ENCODE measurements at regions not wholly inside any gene's neighbourhood (a gene's known extent, or its start where the extent isn't known, plus 50 kb on each side); places are given as distances from the start of the nearest gene placed in this dataset.

DNA sequence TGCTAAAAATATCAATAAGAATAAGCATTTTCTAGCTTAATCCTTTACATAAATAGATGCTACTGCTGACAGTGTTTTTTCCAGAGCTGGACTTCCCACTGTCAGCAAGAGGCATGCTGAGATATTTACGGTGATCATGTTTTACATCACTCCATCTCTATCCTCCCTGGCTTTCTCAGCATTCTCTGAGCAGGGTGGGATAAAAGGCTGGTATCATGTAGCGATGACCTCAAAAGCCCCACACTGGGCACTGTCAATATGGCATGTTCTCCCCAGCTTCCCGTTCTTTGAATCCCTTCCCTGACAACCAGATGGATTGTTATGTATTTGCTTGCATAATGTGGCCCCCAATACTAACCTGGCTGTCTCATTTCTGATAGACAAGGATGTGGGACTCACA is 83.2 kb upstream of the EPHA4 start:
- no peaks in the 10 kb centered on the region for H3K4me1 ChIP-seq
- H3K4me2 ChIP-seq (ENCODE audit: low read length): no peak overlapping the region
- no peak overlapping the region for H3K4me3 ChIP-seq (ENCODE audit: low read depth, low read length)
- H3K9ac ChIP-seq: no peak overlapping the region
- H3K79me2 ChIP-seq: no peaks in the 10 kb centered on the region
- H3K36me3 ChIP-seq (ENCODE audit: control insufficient read depth, insufficient read depth, low read length): no peaks in the 10 kb centered on the region
- no peaks in the 10 kb centered on the region for H3K27me3 ChIP-seq (ENCODE audit: control insufficient read depth, insufficient read depth, low read length)
- no peak overlapping the region for H2AFZ ChIP-seq
- TF ChIP-seq, protein P1, sequence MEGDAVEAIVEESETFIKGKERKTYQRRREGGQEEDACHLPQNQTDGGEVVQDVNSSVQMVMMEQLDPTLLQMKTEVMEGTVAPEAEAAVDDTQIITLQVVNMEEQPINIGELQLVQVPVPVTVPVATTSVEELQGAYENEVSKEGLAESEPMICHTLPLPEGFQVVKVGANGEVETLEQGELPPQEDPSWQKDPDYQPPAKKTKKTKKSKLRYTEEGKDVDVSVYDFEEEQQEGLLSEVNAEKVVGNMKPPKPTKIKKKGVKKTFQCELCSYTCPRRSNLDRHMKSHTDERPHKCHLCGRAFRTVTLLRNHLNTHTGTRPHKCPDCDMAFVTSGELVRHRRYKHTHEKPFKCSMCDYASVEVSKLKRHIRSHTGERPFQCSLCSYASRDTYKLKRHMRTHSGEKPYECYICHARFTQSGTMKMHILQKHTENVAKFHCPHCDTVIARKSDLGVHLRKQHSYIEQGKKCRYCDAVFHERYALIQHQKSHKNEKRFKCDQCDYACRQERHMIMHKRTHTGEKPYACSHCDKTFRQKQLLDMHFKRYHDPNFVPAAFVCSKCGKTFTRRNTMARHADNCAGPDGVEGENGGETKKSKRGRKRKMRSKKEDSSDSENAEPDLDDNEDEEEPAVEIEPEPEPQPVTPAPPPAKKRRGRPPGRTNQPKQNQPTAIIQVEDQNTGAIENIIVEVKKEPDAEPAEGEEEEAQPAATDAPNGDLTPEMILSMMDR (IDR thresholded peaks at IDR 0.05): no peak
- H3K27ac ChIP-seq: no peak overlapping the region
- H3K9me3 ChIP-seq (ENCODE audit: control insufficient read depth, low read length): no peaks in the 10 kb centered on the region

DNA sequence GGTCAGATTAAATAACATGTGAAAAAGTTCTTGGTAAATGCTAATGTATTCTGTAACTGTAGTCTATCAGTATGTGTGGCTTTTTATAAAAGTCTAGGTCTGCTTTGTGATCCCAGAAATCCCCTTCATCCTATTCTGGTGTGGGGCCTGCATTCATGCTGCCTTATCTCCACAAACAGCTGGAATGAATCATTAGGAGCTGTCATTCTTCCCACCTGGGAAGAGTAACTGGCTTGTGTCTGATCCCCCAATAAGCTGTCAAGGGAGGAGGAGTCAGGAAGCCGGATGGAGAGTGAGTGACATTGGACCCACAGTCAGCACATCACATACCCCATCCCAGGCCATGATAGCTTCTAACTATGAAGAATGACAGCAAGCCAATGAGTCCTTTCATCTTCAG is 81.1 kb upstream of the EPHA4 start:
- Histone ChIP-seq H3K27ac (no peak overlapping the region), H3K27me3 (ENCODE audit: control insufficient read depth, insufficient read depth, low read length) (no peaks in the 10 kb centered on the region), H3K9ac (no peak overlapping the region), H3K4me1 (no peaks in the 10 kb centered on the region), H2AFZ (no peak overlapping the region), H3K36me3 (ENCODE audit: control insufficient read depth, insufficient read depth, low read length) (no peaks in the 10 kb centered on the region), H3K4me3 (ENCODE audit: low read depth, low read length) (no peak overlapping the region), H3K4me2 (ENCODE audit: low read length) (no peak overlapping the region), H3K79me2 (no peaks in the 10 kb centered on the region), H3K9me3 (ENCODE audit: control insufficient read depth, low read length) (no peaks in the 10 kb centered on the region)
- TF ChIP-seq, protein P1 (IDR thresholded peaks at IDR 0.05): no peak

DNA sequence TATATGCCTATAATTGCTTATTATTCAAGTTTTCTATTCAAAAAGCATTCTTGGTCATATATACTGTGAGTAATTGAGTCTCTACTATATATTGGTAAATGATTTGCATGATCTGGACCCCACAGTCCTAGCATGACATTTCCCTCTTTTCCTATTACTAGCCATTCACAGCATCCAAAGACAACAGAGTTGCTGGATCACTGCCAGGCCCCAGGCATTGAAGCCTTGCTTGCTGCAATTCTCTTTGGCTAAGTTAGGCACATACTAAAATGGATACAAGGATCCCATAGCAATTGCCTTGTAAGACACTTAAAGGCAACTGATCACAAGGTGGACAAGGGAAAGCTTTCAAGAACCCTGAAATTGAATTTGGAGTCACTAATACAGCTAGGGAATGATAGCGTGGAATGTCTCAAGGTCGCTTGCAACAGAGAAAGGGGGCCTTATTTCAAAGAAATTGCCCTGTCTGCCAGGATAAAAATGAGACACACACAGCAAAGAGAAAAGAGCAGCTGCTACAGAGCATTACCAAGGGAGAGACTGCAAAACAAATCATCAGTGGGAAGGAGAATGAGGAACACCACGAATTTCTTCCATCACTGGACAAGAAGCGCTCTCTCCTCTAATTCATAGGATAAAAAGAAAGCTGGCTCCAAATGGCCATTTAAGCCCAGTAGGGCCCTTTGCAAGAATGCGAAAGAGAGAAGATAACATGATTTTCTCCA is 77.1 kb upstream of the EPHA4 start:
- Histone ChIP-seq H3K27ac (no peak overlapping the region), H3K9ac (no peak overlapping the region), H3K79me2 (no peaks in the 10 kb centered on the region), H2AFZ (no peak overlapping the region), H3K4me3 (ENCODE audit: low read depth, low read length) (no peak overlapping the region), H3K27me3 (ENCODE audit: control insufficient read depth, insufficient read depth, low read length) (no peaks in the 10 kb centered on the region), H3K36me3 (ENCODE audit: control insufficient read depth, insufficient read depth, low read length) (no peaks in the 10 kb centered on the region), H3K4me2 (ENCODE audit: low read length) (no peak overlapping the region), H3K4me1 (no peaks in the 10 kb centered on the region), H3K9me3 (ENCODE audit: control insufficient read depth, low read length) (no peaks in the 10 kb centered on the region)
- TF ChIP-seq, protein P1 (IDR thresholded peaks at IDR 0.05): no peak

DNA sequence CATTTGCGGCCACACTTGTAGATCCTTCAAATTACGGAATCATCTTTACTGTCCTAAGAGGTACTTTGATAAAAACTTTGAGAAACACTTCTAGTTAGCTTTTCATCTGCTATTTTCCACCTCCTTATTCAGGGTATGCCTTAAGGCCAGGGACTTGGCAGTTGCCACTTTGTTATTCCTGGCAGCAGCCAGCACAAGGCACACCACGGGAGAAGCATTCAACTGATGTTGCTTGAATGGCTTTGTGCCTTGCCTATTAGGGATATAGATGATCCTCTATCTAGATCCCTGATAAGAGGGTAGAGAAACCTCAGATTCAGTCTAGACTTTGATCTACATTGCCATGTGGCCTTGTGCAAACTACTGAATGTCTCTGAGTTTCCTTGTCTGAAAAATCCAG is 70.3 kb upstream of the EPHA4 start:
- H3K36me3 ChIP-seq (ENCODE audit: control insufficient read depth, insufficient read depth, low read length): no peaks in the 10 kb centered on the region
- TF ChIP-seq, protein P1 (IDR thresholded peaks at IDR 0.05): no peak
- H3K4me3 ChIP-seq (ENCODE audit: low read depth, low read length): no peak overlapping the region
- peaks cover 3% of the 10 kb centered on the region for H3K9me3 ChIP-seq (ENCODE audit: control insufficient read depth, low read length)
- no peak overlapping the region for H2AFZ ChIP-seq
- H3K9ac ChIP-seq: no peak overlapping the region
- no peaks in the 10 kb centered on the region for H3K4me1 ChIP-seq
- H3K79me2 ChIP-seq: no peaks in the 10 kb centered on the region
- no peaks in the 10 kb centered on the region for H3K27me3 ChIP-seq (ENCODE audit: control insufficient read depth, insufficient read depth, low read length)
- H3K27ac ChIP-seq: no peak overlapping the region
- no peak overlapping the region for H3K4me2 ChIP-seq (ENCODE audit: low read length)
